Ecto neural progenitor cell (in vitro differentiated cells): ENCODE measurements at regions not wholly inside any gene's neighbourhood (a gene's known extent, or its start where the extent isn't known, plus 50 kb on each side); places are given as distances from the start of the nearest gene placed in this dataset.
"Not testable (repeated sequence)": the region's sequence is repeated elsewhere in the genome, so short reads cannot be mapped to it uniquely, and the experiment has no call there.

Experiments
- DNase-seq: peaks from one replicate; pipeline ENCODE4 v3.0.0-alpha.2; 2018; ENCODE audit warnings: low spot score

DNA sequence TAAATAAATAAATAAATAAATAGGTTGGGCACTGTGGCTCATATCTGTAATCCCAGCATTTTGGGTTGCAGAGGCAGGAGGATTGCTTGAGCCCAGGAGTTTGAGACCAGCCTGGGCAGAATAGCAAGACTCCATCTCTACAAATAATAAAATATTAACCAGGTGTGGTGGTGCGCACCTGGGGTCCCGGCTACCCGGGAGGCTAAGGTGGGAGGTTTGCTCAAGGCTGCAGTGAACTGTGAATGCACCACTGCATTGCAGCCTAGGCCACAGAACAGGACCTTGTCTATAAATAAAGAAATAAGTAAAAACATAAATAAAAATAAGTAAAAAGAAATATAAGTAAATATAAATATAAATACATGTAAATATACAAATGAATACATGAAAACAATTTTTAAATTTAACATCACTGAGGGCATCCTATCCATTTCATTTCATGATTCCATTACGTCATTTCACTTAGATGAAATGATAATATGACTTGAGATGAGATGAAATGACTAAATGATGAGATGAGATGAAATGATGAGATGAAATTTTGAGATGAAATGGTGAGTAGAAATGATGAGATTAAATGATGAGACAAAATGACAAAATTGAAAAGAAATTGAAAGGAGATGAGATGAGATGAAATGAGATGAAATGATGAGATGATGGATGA lies 233.4 kb downstream of the GOLGA6L6 start:
- DNase-seq, result not testable (repeated sequence)

DNA sequence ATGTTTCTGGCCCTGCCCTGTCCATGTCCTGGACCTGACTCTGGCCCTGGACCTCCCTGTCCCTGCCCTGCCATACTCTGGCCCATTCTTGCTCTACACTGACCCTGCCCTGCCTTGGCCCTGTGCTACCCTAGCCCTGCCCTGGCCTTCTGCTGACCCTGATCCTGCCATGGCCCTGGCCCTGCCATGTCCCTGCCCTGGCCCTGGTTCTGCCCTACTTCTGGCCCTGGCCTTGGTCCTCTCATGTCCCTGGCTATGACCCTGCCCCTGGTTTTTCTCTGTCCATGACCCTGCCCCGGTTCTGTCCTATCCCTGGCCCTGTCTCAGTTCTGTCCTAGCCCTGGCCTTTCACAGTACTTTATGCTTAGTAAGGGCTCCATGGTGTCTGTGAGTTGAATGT lies 234.5 kb downstream of the GOLGA6L6 start:
- not testable (repeated sequence) for DNase-seq

DNA sequence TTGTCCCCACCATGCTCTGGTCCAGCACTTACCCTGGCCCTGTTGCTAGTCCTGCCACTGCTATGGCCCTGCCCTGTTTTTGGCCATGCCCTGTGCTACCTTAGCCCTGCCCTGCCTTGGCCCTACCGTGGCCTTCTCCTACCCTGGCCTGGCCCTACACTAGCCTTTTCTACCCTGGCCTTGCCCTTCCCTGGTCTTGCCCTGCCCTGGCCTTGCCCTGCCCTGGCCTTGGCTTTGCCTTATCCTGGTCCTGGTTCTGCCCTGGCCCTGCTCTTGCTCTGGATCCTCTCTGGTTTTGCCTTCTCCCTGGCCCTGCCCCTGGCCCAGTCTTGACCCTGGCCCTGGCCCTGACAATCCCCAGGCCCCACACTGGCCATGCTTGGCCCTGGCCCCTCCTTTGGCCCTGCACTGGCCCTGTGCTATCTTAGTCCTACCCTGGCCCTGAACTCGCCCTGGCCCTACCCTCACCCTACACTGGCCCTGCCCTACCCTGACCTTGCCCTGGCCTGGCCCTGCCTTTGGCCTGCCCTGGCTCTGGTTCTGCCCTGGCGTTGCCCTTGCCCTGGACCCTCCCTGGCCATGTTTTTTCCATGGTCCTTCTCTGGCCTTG lies 235.0 kb downstream of the GOLGA6L6 start:
- not testable (repeated sequence) for DNase-seq

DNA sequence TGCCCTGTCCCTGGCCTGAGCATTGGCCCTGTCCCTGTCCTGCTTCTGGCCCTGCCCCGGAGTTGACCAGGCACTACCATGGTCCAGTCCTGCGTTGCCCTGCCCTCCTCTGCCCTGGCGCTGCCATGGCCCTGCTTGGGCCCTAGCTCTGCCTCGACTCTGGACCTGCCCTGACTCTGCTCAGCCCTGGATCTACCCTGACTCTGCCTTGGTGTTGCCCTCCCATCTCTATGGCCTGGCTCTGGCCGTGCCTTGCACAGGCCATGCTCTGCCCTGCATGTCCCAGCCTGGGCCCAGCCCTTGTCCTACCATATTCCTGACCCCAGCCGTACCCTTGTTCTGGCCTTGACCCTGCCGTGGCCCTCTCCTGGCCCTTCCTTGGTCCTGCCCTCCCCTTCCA lies 235.7 kb downstream of the GOLGA6L6 start:
- DNase-seq, result not testable (repeated sequence)

DNA sequence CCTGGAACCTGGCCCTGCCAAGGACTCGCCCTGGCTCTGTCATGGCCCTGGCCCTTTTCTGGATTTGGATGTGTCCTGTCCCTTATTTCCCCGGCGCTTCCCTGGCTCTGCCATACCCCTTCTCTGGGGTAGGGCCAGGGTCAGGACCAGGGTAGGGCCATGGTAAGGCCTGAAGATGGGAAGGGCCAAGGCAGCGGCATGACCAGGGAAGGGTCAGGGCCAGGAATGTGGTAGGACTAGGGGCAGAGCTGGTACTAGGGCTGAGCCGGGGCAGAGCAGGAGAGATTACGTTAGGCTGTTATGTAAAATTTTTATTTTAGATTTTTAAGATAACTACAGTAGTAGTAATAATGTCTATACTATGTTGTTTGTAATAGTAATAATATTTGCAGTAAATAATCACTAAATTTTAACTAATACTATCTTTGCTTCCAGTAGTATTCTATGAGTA lies 236.6 kb downstream of the GOLGA6L6 start:
- not testable (repeated sequence) for DNase-seq

DNA sequence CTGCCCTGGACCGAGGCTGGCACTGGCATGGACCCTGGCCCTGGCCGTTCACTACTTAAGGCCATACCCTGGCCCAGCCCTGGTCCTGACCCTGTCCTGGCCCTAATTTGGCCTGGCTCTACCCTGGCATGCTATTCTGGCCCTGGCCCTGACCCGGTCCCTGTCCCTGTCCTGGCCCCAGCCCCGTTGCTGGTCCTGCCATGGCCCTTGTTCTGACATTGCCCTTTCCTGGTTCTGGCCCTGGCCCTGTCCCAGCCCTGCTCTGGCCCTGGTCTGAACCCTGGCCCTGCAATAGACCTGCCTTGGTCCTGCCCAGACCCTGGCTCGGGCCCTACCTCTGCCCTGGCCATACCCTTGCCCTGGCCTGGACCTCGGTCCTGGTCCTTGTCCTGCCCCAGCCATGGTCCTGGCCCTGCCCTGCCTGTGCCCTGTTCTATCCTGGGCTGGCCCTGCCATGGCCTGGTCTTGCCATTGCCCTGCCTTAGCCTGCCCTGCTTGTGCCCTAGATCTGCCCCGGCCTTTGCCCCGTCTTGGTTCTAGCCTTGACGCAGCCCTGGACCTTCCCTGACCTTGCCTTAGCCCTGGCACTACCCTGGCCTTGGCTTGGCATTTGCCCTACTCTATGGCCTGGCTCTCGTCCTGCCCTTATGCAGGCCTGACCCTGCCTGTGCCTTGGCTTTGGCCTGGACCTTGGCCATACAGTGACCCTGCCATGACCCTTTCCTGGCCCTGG lies 237.2 kb downstream of the GOLGA6L6 start:
- peak; percentile 50 for DNase-seq

DNA sequence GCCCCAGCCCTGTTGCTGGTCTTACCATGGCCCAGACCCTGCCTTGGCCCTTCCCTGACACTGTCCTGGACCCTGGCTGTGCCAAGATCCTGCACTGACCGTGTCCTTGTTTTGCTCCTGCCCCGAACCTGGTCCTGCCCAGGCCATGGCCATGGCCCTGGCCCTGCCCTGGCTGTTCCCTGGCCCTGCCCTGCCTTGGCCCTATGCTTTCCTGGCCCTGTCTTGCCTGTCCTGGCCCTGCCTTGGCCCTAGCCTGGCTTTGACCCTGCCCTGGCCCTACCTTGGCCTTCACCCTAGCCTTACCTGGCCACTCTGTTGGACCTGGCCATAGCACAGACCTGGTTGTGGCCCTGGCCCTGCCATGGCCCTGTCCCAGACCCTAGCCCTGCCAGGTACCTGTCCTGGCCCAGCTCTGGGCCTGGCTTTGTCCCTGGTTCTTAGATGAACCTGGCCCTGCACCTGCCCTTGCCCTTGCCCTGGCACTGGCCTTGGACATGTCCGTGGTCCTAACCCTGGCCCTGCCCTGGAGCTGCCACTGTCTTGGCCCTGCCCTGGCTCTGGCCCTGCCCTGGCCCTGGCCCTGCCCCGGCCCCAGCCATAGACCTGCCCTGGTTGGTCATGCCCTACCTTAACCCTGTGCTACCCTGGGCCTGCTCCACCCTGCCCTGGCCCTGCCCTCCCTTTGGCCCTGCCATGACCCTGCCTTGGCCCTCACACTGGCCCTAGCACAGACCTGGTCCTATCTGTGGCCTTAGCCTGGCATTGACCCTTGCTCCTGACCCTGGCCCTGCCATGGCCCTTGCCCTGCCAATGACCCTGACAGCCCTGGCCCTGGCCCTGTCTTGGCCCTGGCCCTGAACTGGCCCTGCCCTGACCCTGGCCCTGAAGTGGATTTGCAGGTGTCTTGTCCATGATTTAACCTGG lies 238.1 kb downstream of the GOLGA6L6 start:
- DNase-seq, result not testable (repeated sequence)

DNA sequence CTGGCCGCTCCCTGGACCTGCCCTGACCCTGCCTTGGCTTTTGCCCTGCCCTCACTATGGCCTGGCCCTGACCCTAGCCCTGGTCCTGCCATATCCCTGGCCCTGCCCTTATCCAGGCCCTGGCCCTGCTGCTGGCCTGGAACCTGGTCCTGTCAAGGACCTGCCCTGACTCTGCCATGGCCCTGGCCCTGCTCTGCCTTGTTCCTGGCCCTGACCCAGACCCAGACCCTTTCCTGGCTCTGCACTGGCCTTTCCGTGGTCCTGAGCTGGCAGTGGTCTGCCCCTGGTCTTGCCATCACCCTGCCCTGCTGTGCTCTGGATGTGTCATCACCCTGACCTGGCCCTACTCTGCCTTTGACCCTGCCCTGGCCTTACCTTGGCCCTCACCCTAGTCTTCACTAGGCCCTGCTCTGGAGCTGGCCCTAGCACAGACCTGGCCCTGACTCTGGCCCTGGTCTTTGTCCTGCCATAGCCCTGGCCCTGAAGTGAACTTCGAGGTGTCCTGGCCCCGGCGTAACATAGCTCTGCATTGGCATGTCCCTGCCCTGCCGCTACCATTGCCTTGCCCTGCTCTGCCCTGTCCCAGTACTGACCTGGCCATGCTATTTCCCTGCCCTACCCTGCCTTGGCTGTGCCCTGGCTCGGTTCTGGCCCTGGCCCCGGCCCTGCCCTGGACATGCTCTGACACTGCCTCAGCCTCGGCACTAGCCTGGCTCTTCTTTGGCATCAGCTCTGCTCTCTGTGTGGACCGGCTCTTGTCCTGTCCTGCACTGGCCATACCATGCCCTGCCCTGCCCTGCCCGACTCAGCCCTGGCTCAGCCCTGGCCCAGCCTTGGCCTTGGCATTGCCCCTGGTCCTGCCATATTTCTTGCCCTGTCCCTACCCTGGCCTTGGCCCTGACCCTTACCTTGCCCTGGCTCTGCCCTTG lies 239.2 kb downstream of the GOLGA6L6 start:
- DNase-seq, result not testable (repeated sequence)

DNA sequence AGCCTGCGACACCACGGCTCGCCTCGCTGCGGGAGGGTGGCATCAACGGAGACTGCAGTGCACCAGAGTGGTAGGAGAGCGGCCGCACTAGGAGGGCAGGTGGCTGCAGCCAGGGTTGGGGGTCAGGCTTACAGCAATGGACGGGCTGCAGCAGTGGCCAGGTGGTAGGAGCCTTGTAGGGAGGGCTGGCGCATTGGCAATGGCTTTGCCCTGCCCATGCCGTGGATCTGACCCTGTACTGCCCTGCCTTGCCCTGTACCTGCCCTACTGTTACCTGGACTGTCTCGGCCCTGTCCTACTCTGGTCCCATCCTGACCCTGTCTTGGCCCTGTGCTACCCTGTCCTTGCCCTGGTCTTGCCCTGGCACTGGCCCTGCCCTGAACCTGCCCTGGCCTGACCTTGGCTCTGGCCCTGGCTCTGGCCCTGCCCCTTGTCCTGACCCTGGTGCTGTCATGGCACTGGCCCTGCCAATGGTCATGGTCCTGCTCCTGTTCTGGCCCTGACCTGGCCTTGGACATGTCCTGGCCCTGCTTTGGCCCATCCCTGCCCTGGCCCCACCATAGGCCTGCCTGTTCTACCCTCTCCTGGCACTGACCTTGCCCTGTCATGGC lies 240.0 kb downstream of the GOLGA6L6 start:
- DNase-seq, result not testable (repeated sequence)

DNA sequence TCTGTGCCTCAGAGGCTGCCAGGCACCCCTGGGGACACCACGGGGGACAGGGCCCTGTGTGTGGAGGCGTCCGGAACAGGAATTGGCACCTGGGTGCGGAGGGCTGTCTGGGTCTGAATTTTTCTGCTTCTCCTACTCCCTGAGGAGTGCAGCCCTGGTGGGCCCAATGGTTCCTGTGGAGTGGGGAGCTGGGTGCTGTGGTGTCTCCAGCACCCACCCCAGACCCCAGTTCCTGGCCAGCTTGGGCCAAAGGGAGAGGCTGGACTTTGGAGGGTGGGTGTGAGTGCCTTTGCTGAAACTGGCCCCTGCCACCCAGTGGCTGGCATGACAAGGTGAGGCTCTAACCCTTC lies 240.6 kb downstream of the GOLGA6L6 start:
- not testable (repeated sequence) for DNase-seq

DNA sequence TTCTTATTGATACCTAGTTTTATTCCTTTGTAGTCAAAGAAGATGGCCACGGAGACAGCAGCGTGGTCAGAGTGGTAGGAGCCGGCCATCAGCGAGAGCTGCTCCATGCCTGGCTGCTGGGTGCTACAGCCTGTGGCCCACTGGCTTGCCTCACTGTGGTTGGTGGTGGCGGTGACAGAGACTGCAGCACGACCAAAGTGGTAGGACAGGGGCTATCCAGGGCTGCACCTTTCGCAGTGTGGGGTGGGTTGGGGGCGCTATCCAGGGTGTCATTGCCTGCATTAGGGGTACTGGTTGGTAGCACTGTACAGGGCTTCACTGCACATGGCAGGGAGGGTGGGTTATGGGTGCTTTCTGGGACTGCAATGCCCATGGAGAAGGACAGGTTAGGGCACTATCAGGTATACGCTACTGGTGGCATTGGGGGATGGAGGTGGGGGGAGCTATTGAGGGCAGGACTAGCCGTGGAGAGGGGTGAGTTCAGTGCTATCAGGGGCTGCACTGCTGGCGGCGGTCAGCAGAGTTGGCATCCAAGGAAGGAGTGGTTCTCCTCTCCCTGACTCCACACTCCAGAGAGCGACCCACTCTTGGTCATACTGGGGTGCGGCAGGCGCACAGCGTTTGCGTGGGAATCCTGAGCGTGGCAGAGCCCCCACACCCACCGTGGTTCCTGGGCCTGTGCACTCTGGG lies 241.1 kb downstream of the GOLGA6L6 start:
- DNase-seq, result peak; percentile 35

DNA sequence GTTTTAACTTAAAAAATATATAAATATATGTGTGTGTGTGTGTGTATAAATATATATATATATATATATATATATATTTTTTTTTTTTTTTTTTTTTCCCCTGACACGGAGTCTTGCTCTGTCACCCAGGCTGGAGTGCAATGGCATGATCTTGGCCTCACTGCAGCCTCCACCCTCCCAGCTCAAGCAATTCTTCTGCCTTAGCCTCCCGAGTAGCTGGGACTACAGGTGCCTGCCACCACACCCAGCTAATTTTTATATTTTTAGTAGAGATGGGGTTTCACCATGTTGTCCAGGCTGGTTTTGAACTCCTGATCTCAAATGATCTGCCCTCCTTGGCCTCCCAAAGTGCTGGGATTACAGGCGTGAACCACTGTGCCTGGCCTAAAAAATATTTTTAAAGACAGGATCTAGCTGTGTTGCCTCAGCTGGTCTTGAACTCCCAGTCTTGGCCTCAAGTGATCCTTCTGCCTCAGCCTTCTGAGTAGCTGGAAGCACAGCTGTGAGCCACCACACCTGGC lies 243.9 kb downstream of the GOLGA6L6 start:
- DNase-seq, result not testable (repeated sequence)

DNA sequence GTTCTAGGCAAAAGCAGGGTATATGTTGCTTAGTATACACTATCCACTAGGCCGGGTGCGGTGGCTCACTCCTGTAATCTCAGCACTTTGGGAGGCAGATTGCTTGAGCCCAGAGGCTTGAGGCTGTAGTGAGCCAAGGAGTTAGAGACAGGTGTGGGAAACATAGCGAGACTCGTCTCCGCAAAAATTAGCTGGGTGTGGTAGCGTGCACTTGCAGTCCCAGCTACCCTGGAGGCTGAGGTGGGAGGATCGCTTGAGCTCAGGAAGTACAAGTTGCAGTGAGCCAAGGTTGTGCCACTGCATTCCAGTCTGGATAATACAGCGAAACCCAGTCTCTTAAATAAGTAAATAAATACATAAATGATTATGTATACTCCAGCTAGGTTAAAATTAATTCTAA lies 245.3 kb downstream of the GOLGA6L6 start:
- DNase-seq, result peak; percentile 27

DNA sequence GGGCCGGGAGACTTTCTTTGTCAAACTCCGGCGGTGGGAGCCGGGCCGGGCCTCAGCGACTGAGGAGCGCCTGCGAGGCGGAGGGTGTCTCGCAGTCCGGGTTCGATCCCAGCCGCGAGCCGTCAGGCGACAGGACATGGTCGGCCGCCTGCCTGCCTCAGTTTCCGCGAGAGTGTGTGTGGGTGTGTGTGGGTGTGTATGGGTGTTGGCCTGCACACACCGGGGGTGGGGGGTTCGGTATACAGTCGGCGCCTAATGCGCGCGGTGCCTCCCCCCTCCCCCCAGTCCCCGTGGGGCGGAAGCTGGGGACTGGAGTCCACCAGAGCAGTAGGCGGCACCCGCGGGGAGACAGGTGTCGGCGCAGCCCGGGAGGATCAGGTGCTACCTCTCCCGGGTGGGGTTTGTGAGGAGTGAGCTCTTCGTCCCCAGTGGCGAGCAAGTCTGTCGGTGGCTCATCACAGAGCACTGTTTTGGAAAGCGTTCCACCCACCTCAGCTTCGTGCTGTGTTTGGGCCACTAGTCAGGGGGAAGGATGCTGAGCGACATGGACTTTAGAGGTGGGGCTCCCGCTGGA lies 246.3 kb downstream of the GOLGA6L6 start:
- DNase-seq, result peak; percentile 57

DNA sequence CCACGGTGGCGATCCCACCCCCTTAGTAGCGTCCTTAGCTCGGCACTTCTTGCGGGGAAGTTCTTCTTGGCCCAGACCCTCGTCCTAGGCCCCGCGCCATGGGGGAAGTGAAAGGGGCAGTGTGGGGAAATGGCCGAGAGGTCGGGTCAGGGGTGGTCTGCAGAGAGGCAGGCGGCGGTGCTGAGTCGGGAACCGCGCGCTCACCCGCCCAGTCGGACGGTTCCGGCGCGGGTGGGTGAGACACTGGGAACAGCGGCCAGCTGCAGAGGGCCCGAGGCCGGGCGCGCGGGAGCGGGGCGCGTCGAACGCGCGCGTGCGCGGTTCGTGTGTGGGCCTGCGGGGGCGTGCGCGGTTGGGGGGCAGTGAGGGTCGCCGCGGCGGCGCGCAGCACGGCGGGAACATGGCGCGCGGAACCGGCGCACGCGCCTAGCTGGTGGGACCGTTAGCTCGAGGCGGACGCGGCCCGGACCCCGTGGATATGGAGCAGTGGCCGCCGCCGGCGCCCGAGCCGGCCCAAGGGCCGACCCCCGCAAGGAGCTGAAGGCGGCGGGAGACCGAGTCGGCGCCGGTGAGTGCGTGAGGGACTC lies 246.9 kb downstream of the GOLGA6L6 start:
- peak; percentile 61 for DNase-seq

DNA sequence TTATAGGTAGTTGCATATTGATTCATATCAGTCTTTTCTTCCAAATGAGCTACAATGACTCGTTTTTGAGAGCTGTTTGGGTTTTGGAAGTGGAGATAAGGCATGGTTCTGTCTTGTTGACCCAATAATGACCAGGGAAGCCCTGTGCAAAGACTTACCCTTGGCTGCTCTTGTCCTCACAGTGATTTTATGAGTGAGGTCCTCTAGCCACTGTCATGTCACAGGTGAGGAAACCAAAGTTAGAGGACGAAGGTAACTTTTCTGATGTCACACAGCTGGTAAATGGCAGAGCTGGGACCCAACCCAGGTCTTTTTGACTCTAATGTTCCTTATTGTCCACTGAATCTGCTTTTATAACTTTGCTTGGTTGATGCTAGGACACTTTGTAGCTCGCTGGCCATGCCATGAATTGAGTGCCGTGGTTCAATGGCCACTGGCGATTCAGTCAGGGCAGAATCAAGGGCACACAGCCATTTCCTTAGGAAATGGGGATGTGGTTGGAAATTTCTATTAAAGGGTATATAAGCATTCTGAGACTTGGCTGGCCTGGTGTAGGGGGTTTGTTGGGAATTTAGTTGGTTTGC lies 249.1 kb downstream of the GOLGA6L6 start:
- DNase-seq, result peak; percentile 32

DNA sequence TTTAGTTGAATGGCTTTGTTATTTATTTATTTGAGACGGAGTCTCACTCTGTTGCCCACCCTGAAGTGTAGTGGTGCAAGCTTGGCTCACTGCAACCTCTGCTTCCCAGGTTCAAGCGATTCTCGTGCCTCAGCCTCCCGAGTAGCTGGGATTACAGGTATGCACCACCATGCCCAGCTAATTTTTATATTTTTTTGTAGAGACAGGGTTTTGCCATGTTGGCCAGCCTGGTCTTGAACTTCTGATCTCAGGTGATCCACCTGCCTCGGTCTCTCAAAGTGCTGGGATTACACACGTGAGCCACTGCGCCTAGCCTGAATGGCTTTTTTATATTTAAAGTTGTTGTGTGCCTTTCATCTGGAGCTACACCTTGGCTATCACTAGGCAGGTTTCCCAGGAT lies 250.0 kb downstream of the GOLGA6L6 start:
- DNase-seq, result peak; percentile 4

DNA sequence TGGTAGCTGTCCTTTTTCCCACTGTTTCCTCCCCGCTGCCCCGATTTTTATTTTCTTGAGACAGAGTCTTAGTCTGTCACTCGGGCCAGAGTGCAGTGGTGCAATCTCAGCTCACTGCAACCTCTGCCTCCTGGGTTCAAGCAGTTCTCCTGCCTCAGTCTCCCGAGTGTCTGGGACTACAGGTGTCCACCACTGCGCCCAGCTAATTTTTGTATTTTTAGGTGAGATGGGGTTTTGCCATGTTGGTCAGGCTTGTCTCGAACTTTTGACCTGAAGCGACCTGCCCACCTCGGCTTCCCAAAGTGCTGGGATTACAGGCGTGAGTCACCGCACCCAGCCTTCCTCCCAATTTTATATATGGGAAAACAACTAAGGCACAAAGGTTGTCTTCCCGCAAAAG lies 251.0 kb downstream of the GOLGA6L6 start:
- peak; percentile 23 for DNase-seq
